IMR-90 (cell line): ENCODE measurements at regions not wholly inside any gene's neighbourhood (a gene's known extent, or its start where the extent isn't known, plus 50 kb on each side); places are given as distances from the start of the nearest gene placed in this dataset.

Source experiments
- ATAC-seq: fragments of 200-7000 bp; cut with Tn5 transposase; 2 replicates; pipeline ENCODE4 v1.9.1; 2020; ENCODE audit warnings: low read depth, mild to moderate bottlenecking, moderate library complexity
- BruUV-seq: library from RNA; stranded (reverse); fragments of 400-500 nt; replicated peaks from 2 replicates; lab custom pipeline; 2021; lab: Mats Ljungman, UMichigan
- CTCF ChIA-PET: fragments of 300-600 bp; formaldehyde crosslinking; extraction: SDS; loops from one replicate; lab custom pipeline; 2021; ENCODE audit warnings: antibody characterized with exemption; lab: Yijun Ruan, JAX
- POLR2A ChIA-PET: fragments of 300-600 bp; sonication (Branson Sonifier 250); formaldehyde crosslinking; loops from one replicate; lab custom pipeline; 2022; ENCODE audit warnings: antibody characterized with exemption; ENCODE audit not compliant: unreplicated experiment; lab: Charles Lee
- DNase-seq: peaks from one replicate; pipeline ENCODE4 v3.0.0; 2013
- H2AFZ ChIP-seq: replicated peaks from 2 replicates; pipeline ENCODE3; 2013; ENCODE audit warnings: low read length, mild to moderate bottlenecking; ENCODE audit not compliant: poor library complexity
- H2AK5ac ChIP-seq: 2 replicates; pipeline ENCODE4 v1.6.1; 2013; ENCODE audit warnings: low read depth, low read length, inconsistent platforms
- H2AK9ac ChIP-seq: replicated peaks from 2 replicates; pipeline ENCODE3; 2013; ENCODE audit warnings: mild to moderate bottlenecking, low read depth, low read length, moderate library complexity; ENCODE audit not compliant: poor library complexity
- H2BK120ac ChIP-seq: 2 replicates; pipeline ENCODE4 v1.6.1; 2013; ENCODE audit warnings: low read depth, low read length, inconsistent platforms
- H2BK15ac ChIP-seq: 3 replicates; pipeline ENCODE4 v1.6.1; 2013; ENCODE audit warnings: low read depth, low read length, inconsistent platforms
- H2BK20ac ChIP-seq: 2 replicates; pipeline ENCODE4 v1.6.1; 2013; ENCODE audit warnings: low read depth, mild to moderate bottlenecking, inconsistent platforms, low read length, moderate library complexity
- H2BK5ac ChIP-seq: 2 replicates; pipeline ENCODE4 v1.6.1; 2013; ENCODE audit warnings: mild to moderate bottlenecking, low read depth, low read length, inconsistent platforms; ENCODE audit not compliant: poor library complexity, severe bottlenecking
- H3K14ac ChIP-seq: replicated peaks from 2 replicates; pipeline ENCODE4 v1.6.1; 2013; ENCODE audit warnings: low read depth, low read length, inconsistent platforms
- H3K18ac ChIP-seq: 2 replicates; pipeline ENCODE4 v1.6.1; 2013; ENCODE audit warnings: low read depth, low read length, control low read depth
- H3K23ac ChIP-seq: 2 replicates; pipeline ENCODE4 v1.6.1; 2013; ENCODE audit warnings: low read depth, low read length, inconsistent platforms
- H3K27ac ChIP-seq: 2 replicates; pipeline ENCODE4 v1.5.1; 2013; ENCODE audit warnings: mild to moderate bottlenecking, control low read depth, low read length; ENCODE audit not compliant: insufficient read depth
- H3K27me3 ChIP-seq: 2 replicates; pipeline ENCODE4 v1.6.1; 2013; ENCODE audit warnings: low read length; ENCODE audit not compliant: control insufficient read depth, insufficient read depth
- H3K36me3 ChIP-seq: 2 replicates; pipeline ENCODE4 v1.6.1; 2013; ENCODE audit warnings: low read length, mixed read lengths; ENCODE audit not compliant: control insufficient read depth, insufficient read depth
- H3K4ac ChIP-seq: 2 replicates; pipeline ENCODE4 v1.6.1; 2013; ENCODE audit warnings: low read depth, low read length, inconsistent platforms
- H3K4me1 ChIP-seq: 2 replicates; pipeline ENCODE4 v1.6.1; 2013; ENCODE audit warnings: low read length, mixed read lengths; ENCODE audit not compliant: control insufficient read depth, insufficient read depth
- H3K4me2 ChIP-seq: 2 replicates; pipeline ENCODE4 v1.6.1; 2013; ENCODE audit warnings: low read depth, mild to moderate bottlenecking, control low read depth, low read length, moderate library complexity
- H3K4me3 ChIP-seq: 2 replicates; pipeline ENCODE4 v1.5.1; 2013; ENCODE audit warnings: low read depth, mild to moderate bottlenecking, control low read depth, low read length, moderate library complexity; ENCODE audit not compliant: insufficient read depth
- H3K56ac ChIP-seq: 2 replicates; pipeline ENCODE4 v1.6.1; 2013; ENCODE audit warnings: low read length, inconsistent platforms; ENCODE audit not compliant: insufficient read depth; ENCODE audit errors: extremely low read depth
- H3K79me1 ChIP-seq, 2 experiments: 2 replicates each; pipeline ENCODE4 v1.6.1; 2013; ENCODE audit warnings: low read length in 2 of 2, inconsistent platforms in 1 of 2, low read depth in 1 of 2
- H3K9ac ChIP-seq: 2 replicates; pipeline ENCODE4 v1.6.1; 2013; ENCODE audit warnings: low read depth, low read length, control low read depth
- H3K9me1 ChIP-seq: 2 replicates; pipeline ENCODE4 v1.6.1; 2013; ENCODE audit warnings: low read length, inconsistent platforms; ENCODE audit not compliant: insufficient read depth
- H3K9me3 ChIP-seq: 2 replicates; pipeline ENCODE4 v1.6.1; 2013; ENCODE audit warnings: low read length; ENCODE audit not compliant: control insufficient read depth, insufficient read depth
- H4K20me1 ChIP-seq: 2 replicates; pipeline ENCODE4 v1.6.1; 2013; ENCODE audit warnings: low read length, inconsistent platforms; ENCODE audit not compliant: insufficient read depth
- H4K5ac ChIP-seq: 2 replicates; pipeline ENCODE4 v1.6.1; 2013; ENCODE audit warnings: mild to moderate bottlenecking, low read depth, low read length, control low read depth
- H4K8ac ChIP-seq, 2 experiments: 2 replicates each; pipeline ENCODE4 v1.6.1; 2013; ENCODE audit warnings: low read depth in 2 of 2, low read length in 2 of 2, control low read depth in 1 of 2, inconsistent platforms in 1 of 2
- H4K91ac ChIP-seq: 2 replicates; pipeline ENCODE4 v1.6.1; 2013; ENCODE audit warnings: low read depth, low read length, inconsistent platforms; ENCODE audit not compliant: insufficient read depth
- BHLHE40 ChIP-seq: fragments of 150-350 bp; IDR thresholded peaks from 2 replicates; pipeline ENCODE4 v1.6.1; 2016; ENCODE audit warnings: mild to moderate bottlenecking, low read depth, low read length
- CEBPB ChIP-seq: IDR thresholded peaks from 2 replicates; pipeline ENCODE4 v1.6.1; 2012; ENCODE audit warnings: low read depth, low read length, improper control_type of control experiment
- CHD1 ChIP-seq: IDR thresholded peaks from 2 replicates; pipeline ENCODE4 v1.6.1; 2012; ENCODE audit warnings: low read depth, low read length, improper control_type of control experiment
- ELK1 ChIP-seq: fragments of 150-350 bp; IDR thresholded peaks from 2 replicates; pipeline ENCODE4 v1.6.1; 2016; ENCODE audit warnings: low read depth, mild to moderate bottlenecking, low read length, moderate library complexity, borderline replicate concordance
- FOS ChIP-seq: fragments of 150-350 bp; IDR thresholded peaks from 2 replicates; pipeline ENCODE4 v1.6.1; 2016; ENCODE audit warnings: low read depth, low read length
- MAFK ChIP-seq: IDR thresholded peaks from 2 replicates; pipeline ENCODE4 v1.6.1; 2012; ENCODE audit warnings: low read depth, low read length, improper control_type of control experiment
- MAZ ChIP-seq: IDR thresholded peaks from 2 replicates; pipeline ENCODE4 v1.6.1; 2012; ENCODE audit warnings: low read depth, mild to moderate bottlenecking, low read length, improper control_type of control experiment, moderate library complexity, borderline replicate concordance
- POLR2A ChIP-seq: IDR thresholded peaks from 2 replicates; pipeline ENCODE4 v1.6.1; 2012; ENCODE audit warnings: mild to moderate bottlenecking, low read depth, low read length
- RAD21 ChIP-seq: IDR thresholded peaks from 2 replicates; pipeline ENCODE4 v1.6.1; 2012; ENCODE audit warnings: low read length, improper control_type of control experiment
- RFX5 ChIP-seq: IDR thresholded peaks from 2 replicates; pipeline ENCODE4 v1.8.0; 2012; ENCODE audit warnings: low read depth, mild to moderate bottlenecking, low read length, moderate library complexity
- USF2 ChIP-seq: fragments of 150-350 bp; IDR thresholded peaks from 2 replicates; pipeline ENCODE4 v1.6.1; 2017; ENCODE audit warnings: mild to moderate bottlenecking, antibody characterized with exemption, low read length, low read depth
- WGBS, 2 experiments: methylation state at CpG; one replicate each; pipeline versions ENCODE4 v1.1.5 to v1.1.7; 2013; ENCODE audit warnings: missing lambda C conversion rate in 2 of 2; ENCODE audit not compliant: insufficient read length in 1 of 2; ENCODE audit errors: extremely low coverage in 2 of 2; 5-methylcytosine and 5-hydroxymethylcytosine counted together
- dilution Hi-C: fragments of 300-500 bp; cut with HindIII; formaldehyde crosslinking; loops from one replicate; pipeline ENCODE4 v1.14.3; 2018; ENCODE audit warnings: low sequenced_read_pairs; ENCODE audit not compliant: unreplicated experiment
- in situ Hi-C: fragments of 300-500 bp; cut with MboI; formaldehyde crosslinking; loops from 3 replicates; pipeline ENCODE4 v1.14.3; 2019; ENCODE audit warnings: low sequenced_read_pairs, inconsistent platforms, mixed read lengths
- intact Hi-C: fragments of 100-400 bp; cut with micrococcal nuclease; formaldehyde crosslinking; loops from 2 replicates; pipeline ENCODE4 v1.10.0; 2022
- TF ChIP-seq, protein P1 (sequence below): conservative IDR thresholded peaks from 2 replicates; pipeline ENCODE4 v1.5.1; 2012; ENCODE audit warnings: mild to moderate bottlenecking, low read depth, low read length, improper control_type of control experiment

- Histone ChIP-seq H3K14ac (no peak overlapping the region), H3K23ac (no peak overlapping the region), H3K56ac (no peak overlapping the region), H2BK15ac (no peak overlapping the region), H3K9me3 (no peaks in the 10 kb centered on the region), H2BK5ac (no peak overlapping the region), H3K27ac (no peak overlapping the region), H3K36me3 (no peaks in the 10 kb centered on the region), H3K4me2 (no peak overlapping the region), H4K8ac (no peak overlapping the region), H4K20me1 (no peaks in the 10 kb centered on the region), H2BK120ac (no peak overlapping the region), H3K4me1 (no peaks in the 10 kb centered on the region), H4K91ac (no peak overlapping the region), H3K18ac (no peak overlapping the region), H2AK5ac (no peak overlapping the region), H3K27me3 (no peaks in the 10 kb centered on the region), H3K9ac (no peak overlapping the region), H2BK20ac (no peak overlapping the region), H2AFZ (no peak overlapping the region), H2AK9ac (no peak overlapping the region), H4K5ac (no peak overlapping the region), H3K79me1 (no peaks in the 10 kb centered on the region), H3K4me3 (no peak overlapping the region), H3K4ac (no peak overlapping the region), H3K9me1 (no peaks in the 10 kb centered on the region)
- DNase-seq (no peak), ATAC-seq (no peak)
- TF ChIP-seq POLR2A (no peak), MAFK (no peak), ELK1 (no peak), RAD21 (no peak), CHD1 (no peak), USF2 (no peak), FOS (no peak), CEBPB (no peak), RFX5 (no peak), MAZ (no peak), BHLHE40 (no peak)
- TF ChIP-seq, protein P1, sequence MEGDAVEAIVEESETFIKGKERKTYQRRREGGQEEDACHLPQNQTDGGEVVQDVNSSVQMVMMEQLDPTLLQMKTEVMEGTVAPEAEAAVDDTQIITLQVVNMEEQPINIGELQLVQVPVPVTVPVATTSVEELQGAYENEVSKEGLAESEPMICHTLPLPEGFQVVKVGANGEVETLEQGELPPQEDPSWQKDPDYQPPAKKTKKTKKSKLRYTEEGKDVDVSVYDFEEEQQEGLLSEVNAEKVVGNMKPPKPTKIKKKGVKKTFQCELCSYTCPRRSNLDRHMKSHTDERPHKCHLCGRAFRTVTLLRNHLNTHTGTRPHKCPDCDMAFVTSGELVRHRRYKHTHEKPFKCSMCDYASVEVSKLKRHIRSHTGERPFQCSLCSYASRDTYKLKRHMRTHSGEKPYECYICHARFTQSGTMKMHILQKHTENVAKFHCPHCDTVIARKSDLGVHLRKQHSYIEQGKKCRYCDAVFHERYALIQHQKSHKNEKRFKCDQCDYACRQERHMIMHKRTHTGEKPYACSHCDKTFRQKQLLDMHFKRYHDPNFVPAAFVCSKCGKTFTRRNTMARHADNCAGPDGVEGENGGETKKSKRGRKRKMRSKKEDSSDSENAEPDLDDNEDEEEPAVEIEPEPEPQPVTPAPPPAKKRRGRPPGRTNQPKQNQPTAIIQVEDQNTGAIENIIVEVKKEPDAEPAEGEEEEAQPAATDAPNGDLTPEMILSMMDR: no peak
- in situ Hi-C loops: no loop called here
- CTCF ChIA-PET: no interaction called here
- WGBS, 2 experiments: no CpG with 5 or more reads among the region's 1 CpG
- POLR2A ChIA-PET: no interaction called here
- dilution Hi-C loops: no loop called here
- intact Hi-C loops: no loop called here
- BruUV-seq: no TSS peak
Measured at GRCh38 chr7:149654588-149654987, 118.8 kb downstream of the ZNF467 start.
